GM19043 (cell line): ENCODE measurements at regions not wholly inside any gene's neighbourhood (a gene's known extent, or its start where the extent isn't known, plus 50 kb on each side); places are given as distances from the start of the nearest gene placed in this dataset.
"Not testable (repeated sequence)": the region's sequence is repeated elsewhere in the genome, so short reads cannot be mapped to it uniquely, and the experiment has no call there.

Experiments used
- ATAC-seq: cut with Tn5 transposase; IDR thresholded peaks from one replicate; pipeline ENCODE4 v1.9.1; 2021; ENCODE audit warnings: low read depth; ENCODE audit not compliant: unreplicated experiment

DNA sequence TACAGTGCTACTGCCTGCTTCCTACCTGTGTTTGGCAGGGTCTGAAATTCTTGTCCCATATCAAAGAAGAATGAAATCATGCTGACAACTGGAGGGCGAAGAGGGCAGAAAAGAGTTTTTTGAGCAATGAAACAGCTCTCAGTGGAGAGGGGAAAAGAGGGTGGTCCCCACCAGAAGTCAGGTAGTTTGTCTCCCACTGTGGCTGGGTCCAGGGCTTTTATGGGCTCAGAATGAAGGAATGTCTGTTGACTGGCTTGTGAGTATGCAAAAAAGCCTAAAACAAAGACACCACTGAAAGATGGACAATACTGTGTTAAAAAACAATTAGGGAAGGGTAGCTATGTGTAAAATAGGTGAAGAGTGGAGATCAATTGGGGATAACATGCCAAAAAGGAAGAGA is 115.0 kb downstream of the ADAM29 start:
- ATAC-seq, result no peak

GRCh38 chr4:175034007-175034406 is 115.8 kb downstream of the ADAM29 start:
- ATAC-seq, result no peak

DNA sequence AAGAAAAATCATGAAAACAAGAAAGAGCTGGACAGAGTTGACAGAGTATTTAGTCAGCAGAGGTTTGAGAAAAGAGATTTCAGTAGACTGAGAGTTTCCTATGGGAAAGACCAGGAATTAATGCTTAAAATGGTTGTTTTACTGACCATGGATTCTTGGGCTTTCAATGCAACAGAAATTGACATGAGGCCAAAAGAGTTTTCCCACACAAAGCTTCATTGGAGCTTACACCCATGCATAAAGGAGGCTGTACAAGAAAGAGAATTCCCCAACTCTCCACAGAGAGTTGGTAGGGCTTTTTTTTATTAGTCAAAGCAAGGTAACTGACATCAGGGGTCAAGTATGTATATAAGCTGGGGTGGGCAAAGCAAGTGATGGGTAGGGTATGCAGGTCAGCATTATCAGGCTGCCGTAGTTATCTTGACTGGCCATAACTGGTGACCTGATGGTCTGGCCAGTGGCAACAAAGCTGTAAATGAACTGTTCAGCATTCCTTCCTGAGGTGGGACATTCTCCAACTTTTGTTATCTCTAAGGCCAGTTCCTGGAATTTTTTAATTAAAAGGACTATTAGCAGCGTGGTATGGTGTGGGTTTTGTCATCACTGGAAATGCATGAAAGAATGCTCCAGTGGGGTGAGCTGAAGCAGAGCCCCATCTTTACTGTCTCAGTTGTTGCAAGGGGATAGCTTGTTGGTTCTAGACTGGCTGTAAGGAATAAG is 117.0 kb downstream of the ADAM29 start:
- ATAC-seq, result no peak

DNA sequence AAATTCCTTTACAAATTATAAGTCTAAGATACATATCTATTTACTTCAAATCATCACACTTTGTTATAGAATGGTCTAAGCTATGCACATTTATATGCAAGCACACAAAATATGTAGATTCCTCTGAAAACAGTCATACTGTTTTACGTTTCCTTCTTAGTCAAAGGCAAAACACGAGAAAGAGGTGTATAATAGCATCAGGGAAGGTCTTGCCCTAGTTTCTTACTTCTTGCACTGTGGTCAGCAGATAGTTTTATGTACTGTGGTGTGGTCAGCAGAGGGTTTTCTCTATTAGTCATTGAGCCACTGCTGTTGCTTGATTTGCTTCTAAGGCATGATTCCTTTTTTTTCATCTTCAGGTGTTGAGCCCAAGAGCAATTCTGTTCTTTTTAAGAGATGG is 117.7 kb downstream of the ADAM29 start:
- ATAC-seq, result no peak

DNA sequence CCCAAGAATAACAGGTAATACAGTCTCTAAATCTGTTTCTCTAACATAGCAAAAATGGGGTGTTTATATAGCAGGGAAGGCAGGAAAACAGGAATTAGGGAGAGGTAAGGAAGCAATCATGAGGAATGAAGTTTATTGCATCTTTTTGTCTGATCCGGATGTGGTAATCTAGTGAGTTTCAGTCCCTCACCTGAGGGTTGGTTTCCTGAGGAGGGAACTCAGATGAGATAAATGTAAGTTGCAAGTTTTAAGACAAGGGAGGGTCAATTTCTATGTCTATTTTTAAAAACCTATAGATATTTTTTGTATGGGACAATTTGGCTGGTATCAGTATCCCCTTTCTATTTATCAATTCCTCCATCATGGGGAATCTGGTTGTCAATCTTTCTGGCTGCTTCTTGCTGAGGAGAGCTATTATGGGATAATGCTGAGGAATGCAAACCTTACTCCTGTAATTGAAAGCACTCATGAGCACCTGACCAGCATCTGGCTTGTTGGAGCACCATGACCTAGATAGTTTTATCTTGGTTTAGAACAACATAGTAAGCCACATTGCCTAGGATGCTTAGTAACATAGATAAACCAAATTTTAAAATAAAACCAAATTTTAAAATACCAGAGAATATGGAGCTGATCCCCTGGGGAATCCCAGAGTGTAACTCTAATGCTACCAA is 130.1 kb downstream of the ADAM29 start:
- no peak for ATAC-seq

- no peak for ATAC-seq
Observed at GRCh38 chr4:175048906-175049305, 130.7 kb downstream of the ADAM29 start.

GRCh38 chr4:175051974-175052373 is 133.8 kb downstream of the ADAM29 start:
- no peak for ATAC-seq

DNA sequence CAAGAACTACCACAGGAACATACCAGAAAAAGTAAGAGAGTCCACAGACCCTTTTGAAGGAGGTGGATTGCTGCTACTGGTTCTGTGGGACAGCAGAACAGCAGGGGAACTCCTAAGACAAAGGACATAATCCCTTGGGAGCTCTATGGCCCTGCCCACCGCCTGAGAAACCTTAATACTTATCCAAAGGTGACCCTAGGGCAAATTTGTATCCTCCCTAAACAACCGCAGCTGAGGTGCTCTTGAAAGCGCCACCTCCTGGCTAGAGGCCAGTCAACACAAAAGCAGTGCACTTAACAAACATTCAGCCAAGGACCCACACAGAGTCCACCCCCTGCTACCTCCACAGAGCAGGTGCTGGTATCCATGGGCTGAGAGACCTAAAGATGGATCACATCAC is 136.8 kb downstream of the ADAM29 start:
- ATAC-seq, result no peak

DNA sequence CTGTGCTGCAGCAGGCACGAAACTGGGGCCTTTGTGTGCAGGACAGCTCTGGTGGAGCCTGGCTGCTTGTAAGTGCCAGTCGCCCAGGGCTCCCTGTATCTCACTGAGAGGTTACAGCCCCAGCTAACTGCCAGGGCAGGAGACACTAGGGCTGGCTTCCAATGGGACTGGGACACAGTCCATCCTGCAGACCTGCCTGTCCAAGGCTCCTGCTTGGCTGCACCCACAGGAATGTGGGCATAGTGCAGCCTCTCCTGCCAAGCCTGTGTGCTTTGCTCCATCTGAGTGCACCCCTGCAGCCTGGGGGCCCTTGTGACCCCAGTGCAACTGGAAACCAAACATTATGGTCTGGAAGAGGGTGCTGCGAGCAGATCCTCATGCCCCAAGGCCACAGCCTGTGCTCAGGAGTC is 144.0 kb downstream of the ADAM29 start:
- ATAC-seq, result no peak

DNA sequence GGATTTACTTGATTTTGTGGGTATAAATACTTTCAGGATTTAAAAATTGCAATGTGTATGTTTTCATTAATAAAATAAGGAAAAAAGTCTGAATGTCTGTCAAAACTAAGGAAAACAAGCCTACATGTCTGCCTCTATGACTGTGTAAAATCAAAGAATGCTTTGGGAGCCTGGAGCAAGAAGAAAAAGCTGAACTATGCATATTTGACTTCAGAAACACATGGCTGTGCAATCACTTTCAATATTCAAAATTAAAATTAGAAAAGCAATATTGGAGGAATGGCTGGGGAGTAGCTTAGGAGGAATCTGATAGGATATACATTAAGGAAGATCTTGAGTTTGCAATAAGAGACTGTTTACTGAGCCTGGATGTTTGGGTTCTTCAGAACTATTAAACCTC is 147.1 kb downstream of the ADAM29 start:
- no peak for ATAC-seq

- ATAC-seq, result no peak
Observed at GRCh38 chr4:175066923-175067627, 148.9 kb downstream of the ADAM29 start.

- ATAC-seq, result no peak
Observed at GRCh38 chr4:175068266-175068665, 150.1 kb downstream of the ADAM29 start.

GRCh38 chr4:175070444-175070843 is 152.3 kb downstream of the ADAM29 start:
- no peak for ATAC-seq

DNA sequence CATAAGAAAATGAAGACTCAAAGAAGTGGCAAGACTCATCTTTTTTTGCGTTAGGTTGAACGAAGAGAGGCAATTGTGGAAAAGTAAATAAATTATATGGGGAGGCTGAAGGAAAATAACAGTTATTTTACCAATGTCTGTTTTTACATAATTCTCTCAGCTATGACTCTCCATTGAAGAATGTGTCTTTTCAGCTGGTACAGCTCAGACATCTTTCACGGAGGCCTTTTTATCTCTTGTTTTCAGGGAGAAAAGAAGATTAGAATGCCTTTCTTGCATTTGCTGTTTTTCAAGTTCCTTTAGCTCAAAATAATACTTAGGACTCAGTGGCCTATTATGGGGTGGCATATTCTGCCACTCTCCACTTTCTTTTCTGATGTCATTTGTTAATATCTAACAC is 153.0 kb downstream of the ADAM29 start:
- no peak for ATAC-seq

DNA sequence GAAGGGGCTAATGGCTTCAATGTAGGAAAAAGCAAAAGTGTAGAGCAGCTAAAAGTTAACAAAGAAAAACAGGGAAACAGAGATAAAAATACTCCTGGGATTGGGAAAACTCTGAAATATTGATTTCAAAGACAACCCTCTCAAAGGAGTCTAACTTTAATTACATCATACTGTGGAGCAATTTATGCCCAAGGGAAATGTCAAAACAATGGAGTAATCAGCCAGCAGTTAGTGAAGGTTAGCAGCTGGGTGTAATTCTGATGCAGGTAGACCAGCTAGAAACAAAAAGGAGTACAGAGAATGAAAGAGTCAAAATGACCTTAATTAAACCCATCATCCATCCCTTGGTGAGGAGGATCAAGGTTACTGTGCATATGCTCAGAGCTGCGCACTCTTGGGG is 169.0 kb downstream of the ADAM29 start:
- ATAC-seq, result no peak

DNA sequence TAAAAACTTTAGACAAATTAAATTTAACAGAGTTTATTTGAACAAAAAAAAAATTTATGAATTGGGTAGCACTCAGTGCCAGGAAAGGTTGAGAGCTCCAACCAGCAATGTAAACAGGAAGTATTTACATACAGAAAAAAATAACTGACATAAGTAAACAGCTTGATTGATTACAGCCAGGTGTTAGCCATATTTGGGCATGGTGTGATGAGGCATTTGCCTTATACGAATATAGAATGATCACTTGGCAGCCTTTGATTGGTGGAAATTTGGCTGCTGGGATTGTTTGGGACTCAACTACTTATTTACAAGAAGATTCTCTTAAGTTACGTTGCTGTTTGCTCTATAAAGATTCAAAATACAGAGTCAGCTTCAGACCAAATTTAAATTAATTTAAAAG is 172.0 kb downstream of the ADAM29 start:
- no peak for ATAC-seq

GRCh38 chr4:175091649-175092048 is 173.5 kb downstream of the ADAM29 start:
- no peak for ATAC-seq

DNA sequence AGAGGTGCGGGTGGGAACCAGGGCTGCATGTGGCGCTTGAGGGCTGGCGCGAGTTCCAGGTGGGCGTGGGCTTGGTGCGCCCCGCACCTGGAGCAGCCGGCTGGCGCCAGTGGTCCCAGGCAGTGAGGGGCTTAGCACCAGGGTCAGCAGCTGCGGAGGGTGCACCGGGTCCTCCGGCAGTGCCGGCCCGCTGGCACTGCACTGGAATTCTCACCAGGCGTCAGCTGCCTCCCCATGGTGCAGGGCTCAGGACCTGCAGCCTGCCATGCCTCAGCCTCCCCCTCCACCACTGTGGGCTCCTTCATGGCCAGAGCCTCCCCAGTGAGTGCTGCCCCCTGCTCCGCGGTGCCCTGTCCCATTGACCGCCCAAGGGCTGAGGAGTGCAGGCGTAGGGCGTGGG is 174.0 kb downstream of the ADAM29 start:
- no peak for ATAC-seq

- not testable (repeated sequence) for ATAC-seq
Observed at GRCh38 chr4:175093055-175093454, 174.9 kb downstream of the ADAM29 start.

DNA sequence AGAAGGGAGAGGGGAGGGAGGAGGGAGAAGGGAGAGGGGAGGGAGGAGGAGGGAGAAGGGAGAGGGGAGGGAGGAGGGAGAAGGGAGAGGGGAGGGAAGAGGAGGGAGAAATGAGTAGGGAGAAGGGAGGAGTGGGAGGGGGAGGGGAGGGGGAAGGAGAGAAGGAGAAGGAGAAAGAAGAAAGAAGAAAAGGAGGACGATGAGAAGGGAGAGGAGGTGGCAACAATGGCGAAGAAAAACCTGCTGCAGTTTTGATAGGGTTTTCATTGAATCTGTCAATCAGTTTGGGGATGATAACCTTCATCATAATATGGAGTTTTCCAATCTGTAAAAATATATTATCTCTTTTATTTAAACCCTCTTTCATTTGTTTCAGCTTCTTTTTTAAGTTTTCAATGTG is 185.2 kb downstream of the ADAM29 start:
- no peak for ATAC-seq

- no peak for ATAC-seq
Observed at GRCh38 chr4:175106301-175106700, 188.1 kb downstream of the ADAM29 start.

DNA sequence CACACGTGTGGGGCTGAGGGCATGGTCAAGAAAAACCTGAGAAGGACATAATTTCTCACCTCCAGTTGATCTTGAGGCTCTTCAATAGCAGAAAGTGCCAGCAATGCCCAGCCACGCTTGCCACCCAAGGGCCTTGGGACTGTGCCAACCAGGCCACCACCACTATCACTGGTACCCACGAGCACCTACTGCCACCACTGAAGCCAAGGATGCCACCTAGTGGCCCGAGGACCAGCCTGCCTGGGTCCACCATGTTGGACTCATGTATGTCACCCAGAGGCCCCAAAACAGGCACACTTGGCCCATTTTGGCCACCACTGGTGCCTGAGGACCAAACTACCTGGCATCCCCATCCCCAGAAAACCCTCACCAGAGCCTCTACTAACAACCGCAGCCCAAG is 191.8 kb downstream of the ADAM29 start:
- no peak for ATAC-seq
